Activated B cell treated with CpG ODN at 0.5 μM for 24 hours (primary cell): ENCODE measurements at regions not wholly inside any gene's neighbourhood (a gene's known extent, or its start where the extent isn't known, plus 50 kb on each side); places are given as distances from the start of the nearest gene placed in this dataset.

Source experiments
- ATAC-seq: fragments of 200-7000 bp; cut with Tn5 transposase; one replicate; pipeline ENCODE4 v1.10.0; 2021; ENCODE audit warnings: low read depth, mild to moderate bottlenecking, moderate library complexity
- CTCF ChIA-PET: fragments of 350-600 bp; sonication (Branson Sonifier 250); formaldehyde crosslinking; loops from one replicate; lab custom pipeline; 2021; ENCODE audit warnings: antibody characterized with exemption; lab: Charles Lee
- POLR2A ChIA-PET: fragments of 350-600 bp; sonication (Branson Sonifier 250); formaldehyde crosslinking; loops from one replicate; lab custom pipeline; 2021; ENCODE audit warnings: antibody characterized with exemption; lab: Charles Lee
- DNase-seq: peaks from one replicate; pipeline ENCODE4 v3.0.0; 2022
- H3K27ac Mint-ChIP-seq: one replicate; pipeline ENCODE4 v1.8.0; 2020; ENCODE audit warnings: mixed read lengths
- H3K27me3 Mint-ChIP-seq: one replicate; pipeline ENCODE4 v1.8.0; 2021; ENCODE audit warnings: mixed read lengths
- H3K36me3 Mint-ChIP-seq: one replicate; pipeline ENCODE4 v1.8.0; 2021; ENCODE audit warnings: low read depth, mixed read lengths
- H3K4me1 Mint-ChIP-seq: one replicate; pipeline ENCODE4 v1.8.0; 2021; ENCODE audit warnings: mixed read lengths
- H3K4me3 Mint-ChIP-seq: one replicate; pipeline ENCODE4 v1.8.0; 2020; ENCODE audit warnings: mild to moderate bottlenecking, mixed read lengths
- H3K9me3 Mint-ChIP-seq: one replicate; pipeline ENCODE4 v1.8.0; 2020; ENCODE audit warnings: mixed read lengths
- intact Hi-C: fragments of 100-400 bp; cut with micrococcal nuclease; formaldehyde crosslinking; loops from one replicate; pipeline ENCODE4 v1.15.1; 2024
- TF ChIP-seq, protein P1 (sequence below): fragments of 200-600 bp; IDR thresholded peaks from one replicate; pipeline ENCODE4 v1.8.0; 2022; ENCODE audit warnings: antibody characterized with exemption, mild to moderate bottlenecking

DNA sequence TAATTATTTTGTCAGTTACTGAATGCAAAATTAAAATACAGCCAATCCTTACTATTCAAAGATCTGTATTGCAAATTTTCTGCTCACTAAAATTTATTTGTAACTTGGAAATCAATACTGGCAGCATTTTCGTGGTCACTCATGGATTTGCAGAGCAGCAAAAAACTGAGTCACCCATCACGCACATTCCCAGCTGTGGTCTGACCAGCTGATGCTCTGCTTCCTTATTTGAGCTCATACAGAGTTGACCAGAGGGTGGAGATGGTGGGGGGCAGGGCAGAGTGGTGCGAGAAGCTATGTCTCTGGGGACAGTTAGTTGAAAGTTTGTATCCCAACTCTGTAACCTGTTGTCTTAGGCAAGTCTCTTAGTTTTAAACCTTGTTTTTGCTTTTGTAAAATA, 214.8 kb downstream of the SPCS3 start:
- no peak for DNase-seq
- no peak for ATAC-seq
- H3K4me3 Mint-ChIP-seq, result no peak overlapping the region
- POLR2A ChIA-PET, result no interaction called here
- H3K27ac Mint-ChIP-seq, result no peak overlapping the region
- intact Hi-C loops, result no loop called here
- H3K9me3 Mint-ChIP-seq, result no peaks in the 10 kb centered on the region
- TF ChIP-seq, protein P1, sequence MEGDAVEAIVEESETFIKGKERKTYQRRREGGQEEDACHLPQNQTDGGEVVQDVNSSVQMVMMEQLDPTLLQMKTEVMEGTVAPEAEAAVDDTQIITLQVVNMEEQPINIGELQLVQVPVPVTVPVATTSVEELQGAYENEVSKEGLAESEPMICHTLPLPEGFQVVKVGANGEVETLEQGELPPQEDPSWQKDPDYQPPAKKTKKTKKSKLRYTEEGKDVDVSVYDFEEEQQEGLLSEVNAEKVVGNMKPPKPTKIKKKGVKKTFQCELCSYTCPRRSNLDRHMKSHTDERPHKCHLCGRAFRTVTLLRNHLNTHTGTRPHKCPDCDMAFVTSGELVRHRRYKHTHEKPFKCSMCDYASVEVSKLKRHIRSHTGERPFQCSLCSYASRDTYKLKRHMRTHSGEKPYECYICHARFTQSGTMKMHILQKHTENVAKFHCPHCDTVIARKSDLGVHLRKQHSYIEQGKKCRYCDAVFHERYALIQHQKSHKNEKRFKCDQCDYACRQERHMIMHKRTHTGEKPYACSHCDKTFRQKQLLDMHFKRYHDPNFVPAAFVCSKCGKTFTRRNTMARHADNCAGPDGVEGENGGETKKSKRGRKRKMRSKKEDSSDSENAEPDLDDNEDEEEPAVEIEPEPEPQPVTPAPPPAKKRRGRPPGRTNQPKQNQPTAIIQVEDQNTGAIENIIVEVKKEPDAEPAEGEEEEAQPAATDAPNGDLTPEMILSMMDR, result no peak
- CTCF ChIA-PET, result no interaction called here
- no peaks in the 10 kb centered on the region for H3K4me1 Mint-ChIP-seq
- H3K36me3 Mint-ChIP-seq, result no peaks in the 10 kb centered on the region
- H3K27me3 Mint-ChIP-seq, result no peaks in the 10 kb centered on the region

DNA sequence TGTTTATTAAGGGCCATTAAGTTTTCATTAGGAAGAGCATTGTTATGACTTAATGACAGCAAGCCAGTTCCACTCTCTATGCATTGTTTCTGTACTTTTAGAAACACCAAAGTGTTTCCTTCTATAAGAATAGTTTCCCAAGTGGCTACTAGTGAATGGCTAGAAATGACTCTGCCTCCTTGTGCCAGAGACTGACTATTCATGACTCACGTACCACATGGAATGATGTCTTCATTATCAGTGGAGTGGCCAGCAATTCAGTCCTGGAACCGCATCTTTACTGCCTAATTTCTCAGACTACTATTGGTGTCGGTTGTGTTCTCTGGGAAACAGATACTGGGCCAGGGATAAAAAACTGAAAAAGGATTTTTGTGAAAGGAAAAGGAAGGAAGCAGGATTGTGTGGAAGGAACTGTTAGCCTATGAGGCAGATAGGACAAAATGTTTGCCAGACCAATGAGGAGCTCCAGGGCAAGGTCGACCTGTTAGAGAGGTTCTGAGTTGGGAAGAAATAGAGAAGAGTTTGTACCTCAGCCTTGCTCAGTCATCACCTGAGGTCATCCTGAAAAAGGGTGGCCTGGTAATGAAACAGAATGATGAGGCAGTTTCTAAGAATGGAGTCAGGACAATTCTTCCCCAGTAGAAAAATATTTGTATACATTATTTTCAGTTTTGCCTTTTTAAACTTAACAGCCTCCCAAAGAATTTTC, 218.6 kb downstream of the SPCS3 start:
- TF ChIP-seq, protein P1, result no peak
- Mint-ChIP-seq H3K4me3 (no peak overlapping the region), H3K27me3 (no peaks in the 10 kb centered on the region), H3K27ac (no peak overlapping the region), H3K36me3 (no peaks in the 10 kb centered on the region), H3K9me3 (no peaks in the 10 kb centered on the region), H3K4me1 (no peaks in the 10 kb centered on the region)
- intact Hi-C loops, result no loop called here
- ATAC-seq (no peak), DNase-seq (no peak)
- ChIA-PET POLR2A (no interaction called here), CTCF (no interaction called here)

DNA sequence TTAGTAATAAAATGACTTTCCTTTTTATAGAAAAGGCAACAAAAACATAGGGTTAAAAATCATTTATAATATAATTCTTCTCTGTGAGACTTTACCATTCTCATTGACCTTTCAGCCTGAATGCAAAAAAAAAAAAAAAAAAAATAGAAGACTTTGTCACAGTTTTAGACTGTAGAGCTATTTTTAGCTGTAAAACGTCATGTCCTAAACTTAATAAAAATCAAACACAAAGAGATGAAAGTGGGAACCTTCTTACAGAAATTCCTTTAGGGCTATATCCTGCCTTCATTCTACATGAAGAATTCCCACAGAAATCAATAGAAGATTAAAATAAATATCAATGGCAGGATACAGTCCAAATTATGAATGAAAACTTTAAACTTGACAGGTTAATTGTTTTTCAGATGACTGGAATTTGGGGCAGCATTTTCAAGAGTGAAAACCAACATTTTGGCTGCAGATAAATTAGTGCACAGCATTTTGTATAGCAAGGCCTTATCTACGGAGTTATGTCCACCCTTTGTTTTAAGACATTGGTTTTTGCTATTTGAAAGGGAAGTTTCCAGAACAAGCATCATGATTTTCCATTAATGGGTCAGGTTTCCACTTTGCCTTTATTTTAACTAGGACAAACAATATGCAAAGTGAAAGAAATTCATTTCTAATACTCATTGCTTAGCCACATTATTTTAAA, 219.5 kb downstream of the SPCS3 start:
- ATAC-seq (no peak), DNase-seq (no peak)
- intact Hi-C loops, result no loop called here
- H3K27ac Mint-ChIP-seq, result no peak overlapping the region
- TF ChIP-seq, protein P1, result no peak
- no peaks in the 10 kb centered on the region for H3K27me3 Mint-ChIP-seq
- POLR2A ChIA-PET, result no interaction called here
- no peaks in the 10 kb centered on the region for H3K36me3 Mint-ChIP-seq
- CTCF ChIA-PET, result no interaction called here
- no peak overlapping the region for H3K4me3 Mint-ChIP-seq
- H3K9me3 Mint-ChIP-seq, result no peaks in the 10 kb centered on the region
- no peaks in the 10 kb centered on the region for H3K4me1 Mint-ChIP-seq

DNA sequence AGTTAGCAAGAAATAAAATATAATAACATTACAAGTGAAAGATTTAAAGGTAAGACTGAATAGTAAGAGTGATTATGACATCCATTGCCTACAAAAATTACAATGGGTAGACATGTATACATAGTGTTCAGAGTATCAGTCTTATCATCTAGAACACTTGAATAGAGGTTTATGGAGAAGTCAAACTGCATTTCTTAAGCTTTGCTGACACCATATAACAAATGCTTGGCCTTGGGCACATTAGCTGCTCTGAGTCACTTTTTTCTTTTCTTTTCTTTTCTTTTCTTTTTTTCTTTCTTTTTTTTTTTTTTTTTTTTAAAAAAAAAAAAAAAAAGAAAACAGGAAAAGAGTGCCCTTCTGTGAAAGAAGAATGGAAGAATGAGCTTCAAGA, 220.0 kb downstream of the SPCS3 start:
- ChIA-PET CTCF (no interaction called here), POLR2A (no interaction called here)
- no peaks in the 10 kb centered on the region for H3K4me1 Mint-ChIP-seq
- TF ChIP-seq, protein P1, result no peak
- H3K9me3 Mint-ChIP-seq, result no peaks in the 10 kb centered on the region
- no peaks in the 10 kb centered on the region for H3K36me3 Mint-ChIP-seq
- no peak overlapping the region for H3K27ac Mint-ChIP-seq
- no peaks in the 10 kb centered on the region for H3K27me3 Mint-ChIP-seq
- intact Hi-C loops, result no loop called here
- H3K4me3 Mint-ChIP-seq, result no peak overlapping the region
- ATAC-seq (no peak), DNase-seq (no peak)

DNA sequence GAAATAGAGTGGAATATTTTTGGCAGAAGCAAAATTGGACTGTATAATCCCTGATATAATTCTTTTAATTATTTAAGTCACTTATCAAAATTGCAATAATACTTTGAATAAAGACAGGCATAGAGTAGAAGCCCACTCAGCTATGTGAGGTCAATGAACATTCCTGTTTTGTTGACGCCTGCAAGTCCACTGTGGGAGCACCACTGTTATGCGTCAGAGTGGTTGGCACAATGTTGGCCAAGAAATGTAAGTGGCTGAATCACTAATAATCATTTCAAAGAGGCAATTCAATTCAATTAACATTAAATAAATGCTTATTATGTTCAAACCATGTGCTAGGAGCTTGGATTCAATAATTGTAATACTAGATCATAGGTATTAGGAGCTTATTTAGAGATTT, 221.0 kb downstream of the SPCS3 start:
- TF ChIP-seq, protein P1, result no peak
- H3K4me1 Mint-ChIP-seq, result no peaks in the 10 kb centered on the region
- no peaks in the 10 kb centered on the region for H3K27me3 Mint-ChIP-seq
- ChIA-PET CTCF (no interaction called here), POLR2A (no interaction called here)
- H3K27ac Mint-ChIP-seq, result no peak overlapping the region
- H3K9me3 Mint-ChIP-seq, result no peaks in the 10 kb centered on the region
- intact Hi-C loops, result no loop called here
- ATAC-seq, result no peak
- no peak for DNase-seq
- H3K36me3 Mint-ChIP-seq, result no peaks in the 10 kb centered on the region
- H3K4me3 Mint-ChIP-seq, result no peak overlapping the region
